Femur (tissue), 1 donor: ENCODE measurements at regions not wholly inside any gene's neighbourhood (a gene's known extent, or its start where the extent isn't known, plus 50 kb on each side); places are given as distances from the start of the nearest gene placed in this dataset.
A peak's percentile ranks its signal among the peaks of the same experiment; 100 is the strongest.
"Not testable (repeated sequence)": the region's sequence is repeated elsewhere in the genome, so short reads cannot be mapped to it uniquely, and the experiment has no call there.

ENCODE experiments used
- DNase-seq: peaks from one replicate; pipeline ENCODE4 v3.0.0-alpha.2; 2017

DNA sequence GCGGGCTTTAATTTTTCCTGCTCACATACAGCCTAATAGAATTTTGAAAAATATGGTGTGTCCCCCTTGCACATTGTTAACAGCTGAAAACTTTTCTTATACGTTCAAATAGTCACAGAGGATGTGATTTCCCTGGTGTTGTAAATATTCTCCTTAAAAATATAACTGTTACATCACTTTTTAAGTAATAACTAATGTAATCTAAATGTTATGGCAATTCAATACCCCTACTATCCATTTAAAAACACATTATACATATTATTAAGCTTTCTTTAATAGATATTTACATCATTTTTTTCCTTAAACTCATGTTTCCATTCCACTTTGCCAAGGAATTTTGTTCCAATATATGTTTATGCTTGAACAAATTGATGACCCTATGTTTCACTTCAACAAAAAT lies 85.5 kb upstream of the S1PR1 start:
- no peak for DNase-seq

DNA sequence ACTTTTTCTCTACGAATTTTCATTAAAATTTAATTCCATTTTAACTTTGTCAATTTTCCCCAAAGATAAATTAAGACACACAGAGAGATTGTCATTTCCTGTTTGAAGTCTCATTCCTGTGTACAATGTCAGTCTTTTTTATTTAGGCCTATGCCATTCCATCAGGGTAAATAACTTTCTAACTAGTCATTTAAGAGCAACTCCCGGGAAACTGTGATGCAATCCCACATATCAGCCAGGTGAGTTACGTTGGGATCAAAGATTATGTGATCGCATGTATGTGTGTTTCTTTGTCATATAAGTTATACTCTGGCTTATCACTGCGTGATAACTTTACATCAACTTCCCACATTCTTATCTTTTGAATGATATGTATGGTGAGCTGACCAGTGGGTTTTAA lies 86.1 kb upstream of the S1PR1 start:
- no peak for DNase-seq

DNA sequence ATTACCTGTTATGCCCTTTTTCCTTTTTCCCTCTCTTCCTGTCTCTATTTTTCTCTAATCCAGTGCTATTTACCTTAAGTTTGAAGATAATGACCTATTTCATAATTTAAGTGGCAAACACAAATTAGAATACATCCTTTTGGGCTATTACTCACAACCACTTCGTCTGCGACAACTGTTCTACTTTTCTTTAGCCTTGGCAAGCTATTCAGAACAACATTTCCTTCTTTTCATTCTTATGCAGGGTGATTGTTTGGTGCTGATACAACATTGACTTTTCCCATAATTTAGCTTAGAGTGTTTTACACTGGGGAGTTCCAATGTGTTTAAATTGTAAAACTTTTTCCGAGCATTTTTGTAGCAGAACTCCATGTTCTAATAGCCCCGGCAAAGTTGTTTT lies 86.6 kb upstream of the S1PR1 start:
- no peak for DNase-seq

GRCh38 chr1:101148980-101149379 lies 87.8 kb upstream of the S1PR1 start:
- DNase-seq: peak; percentile 28

DNA sequence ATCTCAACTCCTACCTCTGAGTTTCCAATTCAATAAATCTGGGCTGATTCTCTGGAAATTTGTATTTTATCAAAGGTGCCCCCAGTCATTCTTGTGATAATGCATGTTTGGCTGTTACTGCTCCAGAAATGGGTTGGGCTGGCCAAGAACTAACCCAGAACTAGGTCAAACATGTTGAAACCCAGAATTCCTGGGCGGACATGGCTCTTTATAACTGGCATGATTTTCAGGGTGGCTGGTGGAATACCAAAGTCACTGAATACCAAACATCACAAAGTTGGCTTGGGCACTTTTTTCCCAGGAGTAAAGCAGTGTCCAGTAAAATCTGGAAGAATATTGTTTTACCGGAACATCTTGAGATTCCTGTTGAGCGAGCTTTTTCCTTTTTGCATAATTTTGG lies 89.4 kb upstream of the S1PR1 start:
- DNase-seq: no peak

GRCh38 chr1:101145449-101145820 lies 91.4 kb upstream of the S1PR1 start:
- no peak for DNase-seq

GRCh38 chr1:101144671-101145448 lies 92.0 kb upstream of the S1PR1 start:
- no peak for DNase-seq

GRCh38 chr1:101142244-101142643 lies 94.6 kb upstream of the S1PR1 start:
- no peak for DNase-seq

- no peak for DNase-seq
Observed at GRCh38 chr1:101141376-101141775, 95.4 kb upstream of the S1PR1 start.

DNA sequence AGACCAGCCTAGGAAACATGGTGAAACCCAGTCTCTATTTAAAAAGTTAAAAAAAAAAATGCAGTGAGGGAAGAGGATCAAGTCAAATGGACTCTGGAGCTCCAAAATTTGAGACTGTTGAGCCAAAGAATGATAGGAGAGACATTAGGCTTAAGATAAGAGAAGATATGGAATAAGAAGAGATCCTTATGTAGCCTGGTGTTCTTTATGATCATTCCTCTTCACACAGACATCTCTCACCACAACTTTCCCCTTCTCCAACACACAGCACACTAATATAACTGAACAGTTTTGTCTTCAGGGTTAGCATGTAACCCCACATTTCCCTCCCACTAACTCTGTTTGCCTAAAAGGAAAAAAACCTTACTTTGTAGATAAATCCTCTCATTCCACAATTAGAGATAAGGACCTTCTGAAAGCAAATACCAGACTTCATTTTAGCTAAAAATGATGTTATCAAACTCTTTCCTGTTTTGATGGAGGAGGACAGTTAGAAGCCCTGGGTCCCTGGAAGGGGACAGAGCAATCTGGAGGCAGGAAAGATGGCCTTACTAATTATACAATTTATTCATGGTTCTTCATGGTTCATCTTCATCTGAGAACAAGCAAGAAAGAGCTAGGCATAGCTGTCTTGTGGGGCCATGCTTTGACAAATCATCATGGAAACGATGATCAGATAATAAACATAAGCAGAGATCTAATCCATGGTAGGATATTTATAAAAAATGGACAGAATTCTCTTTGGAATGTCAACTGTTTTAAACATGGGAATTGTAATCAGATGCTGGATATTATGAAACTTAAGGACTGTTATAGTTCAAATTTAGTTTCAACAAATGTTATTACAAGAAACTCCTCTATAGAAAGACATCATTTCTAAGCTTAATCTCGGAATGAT lies 96.7 kb upstream of the S1PR1 start:
- no peak for DNase-seq

- no peak for DNase-seq
Observed at GRCh38 chr1:101139130-101139529, 97.7 kb upstream of the S1PR1 start.

DNA sequence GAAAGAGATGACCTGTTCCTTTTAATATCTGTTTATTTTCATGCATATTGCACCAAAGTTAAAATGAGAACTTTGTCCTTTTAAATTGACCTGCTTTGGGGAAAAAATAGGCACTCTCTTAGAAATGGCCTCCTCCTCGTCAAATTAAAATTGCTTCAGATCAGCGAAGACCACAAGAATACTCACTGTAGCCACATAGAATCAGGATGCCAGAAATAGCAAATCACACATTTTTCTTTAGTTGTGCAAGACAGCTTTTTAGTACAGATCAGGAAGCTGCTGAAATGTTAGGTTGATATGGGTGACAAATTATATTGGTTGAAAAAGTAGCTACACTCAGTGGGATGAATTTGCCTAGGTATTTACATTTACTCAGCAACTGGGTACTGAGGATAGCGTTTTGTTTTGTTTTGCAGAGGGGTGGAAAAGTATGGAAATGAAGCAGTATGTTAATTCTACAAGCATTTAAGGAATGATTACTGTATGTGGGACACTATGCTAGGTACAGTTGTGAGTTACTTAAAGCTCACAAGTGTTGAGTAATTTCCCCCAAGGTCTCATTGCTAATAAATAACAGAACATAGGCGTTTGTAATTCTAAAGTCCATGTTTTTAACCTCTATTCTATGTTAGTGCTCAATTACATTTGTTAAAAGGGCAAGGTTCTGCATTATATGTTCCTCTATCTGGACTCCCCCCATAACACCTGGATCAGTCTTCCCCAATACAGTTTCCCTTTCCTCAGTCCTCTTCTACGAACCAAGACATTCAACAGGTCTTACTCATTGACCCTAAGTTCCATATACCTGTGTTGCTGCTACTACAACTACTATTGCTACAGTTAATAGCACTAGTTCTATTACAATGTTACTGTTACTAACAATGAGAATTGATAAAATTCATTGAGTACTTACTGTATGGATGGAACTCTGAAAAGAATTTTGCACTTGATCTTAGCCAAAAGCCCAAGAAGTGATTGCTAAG lies 99.4 kb upstream of the S1PR1 start:
- DNase-seq: no peak

- DNase-seq: no peak
Observed at GRCh38 chr1:101136739-101137138, 100.1 kb upstream of the S1PR1 start.

DNA sequence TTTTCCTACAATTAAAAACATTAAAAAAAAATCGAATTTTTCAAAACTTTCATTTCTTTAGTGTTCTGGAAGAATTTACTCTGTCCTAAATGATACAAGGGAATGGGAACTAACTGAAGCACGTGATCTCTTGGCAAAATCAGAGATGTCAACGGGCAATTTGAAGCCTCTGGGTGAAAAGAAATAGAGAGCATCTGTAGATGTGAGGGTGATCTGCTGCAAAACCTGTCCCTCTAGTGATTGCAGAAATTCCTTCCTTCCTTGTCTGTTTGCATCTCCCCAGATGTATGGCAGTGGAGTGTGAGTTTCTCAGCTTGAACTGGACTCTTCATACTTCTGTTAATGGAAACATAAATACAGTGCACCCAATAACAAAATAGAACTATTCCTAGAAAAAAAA lies 100.5 kb upstream of the S1PR1 start:
- no peak for DNase-seq

DNA sequence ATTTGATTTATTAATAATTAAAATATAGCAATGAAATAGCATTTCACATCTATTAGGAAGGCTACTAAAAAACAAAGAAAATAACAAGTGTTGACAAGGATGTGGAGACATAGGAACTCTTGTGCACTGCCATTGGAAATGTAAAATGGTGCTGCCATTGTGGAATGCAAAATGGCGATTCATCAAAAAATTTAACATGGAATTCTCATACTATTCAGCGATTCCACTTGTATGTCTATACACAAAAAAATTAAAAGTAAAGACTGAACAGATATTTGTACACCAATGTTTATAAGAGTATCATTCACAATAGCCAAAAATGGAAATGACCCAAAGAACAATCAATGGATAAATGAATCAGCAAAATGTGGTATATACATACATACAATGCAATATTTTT lies 101.3 kb upstream of the S1PR1 start:
- DNase-seq: no peak

- DNase-seq: no peak
Observed at GRCh38 chr1:101131239-101131843, 105.5 kb upstream of the S1PR1 start.

GRCh38 chr1:101130673-101131072 lies 105.1 kb upstream of the DPH5 start:
- no peak for DNase-seq

- no peak for DNase-seq
Observed at GRCh38 chr1:101128846-101129245, 103.3 kb upstream of the DPH5 start.

- DNase-seq: peak; percentile 23
Observed at GRCh38 chr1:101128211-101128727, 102.7 kb upstream of the DPH5 start.

- DNase-seq: no peak
Observed at GRCh38 chr1:101124405-101124804, 98.8 kb upstream of the DPH5 start.

DNA sequence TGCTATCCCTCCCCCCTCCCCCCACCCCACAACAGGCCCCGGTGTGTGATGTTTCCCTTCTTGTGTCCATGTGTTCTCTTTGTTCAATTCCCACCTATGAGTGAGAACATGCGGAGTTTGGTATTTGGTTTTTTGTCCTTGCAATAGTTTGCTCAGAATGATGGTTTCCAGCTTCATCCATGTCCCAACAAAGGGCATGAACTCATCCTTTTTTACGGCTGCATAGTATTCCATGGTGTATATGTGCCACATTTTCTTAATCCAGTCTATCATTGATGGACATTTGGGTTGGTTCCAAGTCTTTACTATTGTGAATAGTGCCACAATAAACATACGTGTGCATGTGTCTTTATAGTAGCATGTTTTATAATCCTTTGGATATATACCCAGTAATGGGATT lies 98.3 kb upstream of the DPH5 start:
- not testable (repeated sequence) for DNase-seq

DNA sequence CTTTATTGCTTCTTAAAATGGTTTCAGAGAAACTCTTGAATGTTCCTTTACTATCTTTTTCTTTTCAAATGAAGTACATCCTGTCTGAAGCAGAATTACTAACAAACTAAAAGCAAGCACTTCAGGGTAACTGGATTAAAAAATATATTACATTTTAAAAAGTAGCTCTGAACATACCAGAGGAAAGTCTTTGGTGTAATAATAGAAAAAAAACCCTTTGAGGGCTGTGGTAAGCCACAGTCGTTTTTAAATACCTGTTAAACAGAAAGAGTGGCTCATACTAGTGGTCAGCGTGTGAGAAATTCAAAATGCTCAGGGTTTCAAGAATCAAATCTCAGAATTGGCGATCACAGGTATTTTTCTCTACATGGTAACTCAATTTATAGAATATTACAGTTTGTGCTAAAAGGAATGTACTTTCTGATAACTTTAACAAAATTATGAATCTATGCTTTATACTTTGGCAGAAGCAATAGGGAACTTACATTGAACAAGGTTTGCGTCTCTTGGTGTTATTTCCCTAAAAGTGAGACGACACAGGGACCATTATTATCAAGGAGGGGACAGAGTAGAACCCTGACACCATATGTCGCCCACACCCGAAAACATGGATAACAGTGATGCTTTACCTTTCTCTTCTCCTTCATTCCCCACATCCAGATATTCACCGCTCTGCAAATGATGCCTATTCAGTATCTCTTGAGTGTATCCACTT lies 97.0 kb upstream of the DPH5 start:
- no peak for DNase-seq
